Mesothelial cell of epicardium (in vitro differentiated cells): ENCODE measurements at regions not wholly inside any gene's neighbourhood (a gene's known extent, or its start where the extent isn't known, plus 50 kb on each side); places are given as distances from the start of the nearest gene placed in this dataset.

Source experiments
- DNase-seq, 2 experiments: peaks; one replicate each; pipeline ENCODE4 v3.0.0; 2021; ENCODE audit warnings: low spot score in 2 of 2; ENCODE audit not compliant: unreplicated experiment in 2 of 2
- H3K27ac Mint-ChIP-seq: 2 replicates; pipeline ENCODE4 v1.8.0; 2021; ENCODE audit warnings: mixed read lengths
- H3K27me3 Mint-ChIP-seq: 2 replicates; pipeline ENCODE4 v1.8.0; 2021; ENCODE audit warnings: low read depth, mixed read lengths
- H3K36me3 Mint-ChIP-seq: 2 replicates; pipeline ENCODE4 v1.8.0; 2021; ENCODE audit warnings: mixed read lengths
- H3K4me1 Mint-ChIP-seq: 2 replicates; pipeline ENCODE4 v1.8.0; 2021; ENCODE audit warnings: mixed read lengths
- H3K4me3 Mint-ChIP-seq: 2 replicates; pipeline ENCODE4 v1.8.0; 2021; ENCODE audit warnings: mild to moderate bottlenecking, moderate library complexity, mixed read lengths
- H3K9me3 Mint-ChIP-seq: 2 replicates; pipeline ENCODE4 v1.8.0; 2021; ENCODE audit warnings: mixed read lengths
- CTCF ChIP-seq: fragments of 200-600 bp; sonication (generic); IDR thresholded peaks from one replicate; pipeline ENCODE4 v1.5.0; 2021; ENCODE audit warnings: antibody characterized with exemption; ENCODE audit not compliant: unreplicated experiment

- H3K9me3 Mint-ChIP-seq: peaks cover 3% of the 10 kb centered on the region
- no peaks in the 10 kb centered on the region for H3K4me1 Mint-ChIP-seq
- H3K4me3 Mint-ChIP-seq: no peak overlapping the region
- TF ChIP-seq CTCF: no peak
- H3K27ac Mint-ChIP-seq: no peak overlapping the region
- no peak for DNase-seq
- no peaks in the 10 kb centered on the region for H3K36me3 Mint-ChIP-seq
- H3K27me3 Mint-ChIP-seq: peaks cover 1% of the 10 kb centered on the region
Observed at GRCh38 chr18:54736981-54737380, 91.3 kb upstream of the RAB27B start.

- no peak for DNase-seq
Observed at GRCh38 chr18:54737986-54738385, 90.3 kb upstream of the RAB27B start.

GRCh38 chr18:54739476-54739875 is 88.8 kb upstream of the RAB27B start:
- peaks cover 3% of the 10 kb centered on the region for H3K9me3 Mint-ChIP-seq

More at GRCh38 chr18:54737986-54738385, 90.3 kb upstream of the RAB27B start:
- no peaks in the 10 kb centered on the region for H3K27me3 Mint-ChIP-seq
- H3K4me3 Mint-ChIP-seq: no peak overlapping the region
- no peak for TF ChIP-seq CTCF
- no peak overlapping the region for H3K27ac Mint-ChIP-seq
- H3K4me1 Mint-ChIP-seq: no peaks in the 10 kb centered on the region
- H3K9me3 Mint-ChIP-seq: peaks cover 3% of the 10 kb centered on the region
- no peaks in the 10 kb centered on the region for H3K36me3 Mint-ChIP-seq

GRCh38 chr18:54740136-54740846 is 88.0 kb upstream of the RAB27B start:
- H3K36me3 Mint-ChIP-seq: no peaks in the 10 kb centered on the region
- no peak overlapping the region for H3K27ac Mint-ChIP-seq
- peaks cover 3% of the 10 kb centered on the region for H3K9me3 Mint-ChIP-seq
- no peak for DNase-seq
- no peaks in the 10 kb centered on the region for H3K4me1 Mint-ChIP-seq
- H3K27me3 Mint-ChIP-seq: peaks cover 2% of the 10 kb centered on the region
- no peak for TF ChIP-seq CTCF
- no peak overlapping the region for H3K4me3 Mint-ChIP-seq

More at GRCh38 chr18:54739476-54739875, 88.8 kb upstream of the RAB27B start:
- Mint-ChIP-seq H3K27ac (no peak overlapping the region), H3K4me1 (no peaks in the 10 kb centered on the region), H3K36me3 (no peaks in the 10 kb centered on the region), H3K4me3 (no peak overlapping the region), H3K27me3 (peaks cover 2% of the 10 kb centered on the region)
- no peak for DNase-seq
- TF ChIP-seq CTCF: no peak

GRCh38 chr18:54742120-54742519 is 86.2 kb upstream of the RAB27B start:
- Mint-ChIP-seq H3K27me3 (peaks cover 2% of the 10 kb centered on the region), H3K9me3 (peaks cover 3% of the 10 kb centered on the region), H3K4me1 (no peaks in the 10 kb centered on the region), H3K4me3 (no peak overlapping the region), H3K36me3 (no peaks in the 10 kb centered on the region), H3K27ac (no peak overlapping the region)
- DNase-seq: no peak
- TF ChIP-seq CTCF: no peak
